K562 (cell line): ENCODE measurements at regions not wholly inside any gene's neighbourhood (a gene's known extent, or its start where the extent isn't known, plus 50 kb on each side); places are given as distances from the start of the nearest gene placed in this dataset.

Source experiments
- ATAC-seq: fragments of 200-7000 bp; cut with Tn5 transposase; 3 replicates; pipeline ENCODE4 v1.9.1; 2020; ENCODE audit warnings: moderate library complexity
- BruUV-seq: library from RNA; stranded (reverse); fragments of 400-500 nt; replicated peaks from 2 replicates; lab custom pipeline; 2021; lab: Mats Ljungman, UMichigan
- CTCF ChIA-PET: fragments of 300-600 bp; formaldehyde crosslinking; extraction: SDS; loops from one replicate; lab custom pipeline; 2021; ENCODE audit warnings: low intra/inter-chr PET ratio; lab: Yijun Ruan, JAX
- POLR2A ChIA-PET: fragments of 300-600, 350-650 bp; sonication (Branson Sonifier 250); formaldehyde crosslinking; extraction: SDS; loops from one replicate; lab custom pipeline; 2021; ENCODE audit warnings: antibody characterized with exemption, inconsistent platforms; lab: Yijun Ruan, JAX
- DNase-seq, 4 experiments: peaks; one replicate each; pipeline versions ENCODE4 v3.0.0 to v3.0.0-alpha.2; 2011 to 2018; ENCODE audit warnings: low spot score in 3 of 4, mixed read lengths in 3 of 4; ENCODE audit errors: extremely low read depth in 1 of 4
- FAIRE-seq: peaks from 2 replicates; lab custom pipeline; 2011; peaks lifted over from hg19 to GRCh38; lab: Jason Lieb, UNC
- H2AFZ ChIP-seq: 2 replicates; pipeline ENCODE4 v1.6.0; 2011; ENCODE audit warnings: low read depth, low read length, control low read depth, inconsistent platforms
- H3K27ac ChIP-seq: fragments of 200-600 bp; 3 replicates; pipeline ENCODE4 v1.8.0; 2011; ENCODE audit warnings: low read depth, mild to moderate bottlenecking, control low read depth, inconsistent platforms, low read length, moderate library complexity, mixed read lengths; ENCODE audit errors: extremely low read depth
- H3K27me3 ChIP-seq, 2 experiments: fragments of 300-600 bp in 1 of 2; 2 replicates in 1 of 2; 3 replicates in 1 of 2; pipeline versions ENCODE4 v1.6.0 to v1.8.0; 2011; ENCODE audit warnings: inconsistent platforms in 2 of 2, low read length in 2 of 2, mild to moderate bottlenecking in 1 of 2, mixed read lengths in 1 of 2, moderate library complexity in 1 of 2; ENCODE audit not compliant: control insufficient read depth in 2 of 2, insufficient read depth in 2 of 2
- H3K36me3 ChIP-seq: fragments of 300-600 bp; 3 replicates; pipeline ENCODE4 v1.8.0; 2011; ENCODE audit warnings: mild to moderate bottlenecking, low read length, inconsistent platforms; ENCODE audit not compliant: control insufficient read depth, insufficient read depth
- H3K4me1 ChIP-seq, 2 experiments: fragments of 200-600 bp in 1 of 2; replicated peaks in 1 of 2; 2 replicates in 1 of 2; 3 replicates in 1 of 2; pipeline versions ENCODE4 v1.5.1 to v1.8.0; 2011; ENCODE audit warnings: inconsistent platforms in 2 of 2, low read length in 2 of 2, mild to moderate bottlenecking in 1 of 2, mixed read lengths in 1 of 2, moderate library complexity in 1 of 2; ENCODE audit not compliant: control insufficient read depth in 2 of 2, insufficient read depth in 2 of 2
- H3K4me2 ChIP-seq: 2 replicates; pipeline ENCODE4 v1.6.1; 2011; ENCODE audit warnings: low read length, control low read depth, inconsistent platforms, mixed read lengths; ENCODE audit not compliant: insufficient read depth
- H3K4me3 ChIP-seq: fragments of 200-600 bp; sonication (generic), shearing (Covaris generic); 2 replicates; pipeline ENCODE4 v1.5.1; 2016; ENCODE audit warnings: control low read depth, inconsistent platforms
- H3K79me2 ChIP-seq: fragments of 200-600 bp; 3 replicates; pipeline ENCODE4 v1.8.0; 2011; ENCODE audit warnings: low read length, inconsistent platforms; ENCODE audit not compliant: control insufficient read depth, insufficient read depth
- H3K9ac ChIP-seq, 2 experiments: 2 replicates each; pipeline versions ENCODE4 v1.6.0 to v1.6.1; 2011; ENCODE audit warnings: low read depth in 2 of 2, low read length in 2 of 2, control low read depth in 1 of 2, inconsistent platforms in 1 of 2, mild to moderate bottlenecking in 1 of 2, mixed read lengths in 1 of 2; ENCODE audit not compliant: insufficient read depth in 1 of 2
- H3K9me1 ChIP-seq: one replicate; pipeline ENCODE4 v1.6.0; 2011; ENCODE audit warnings: inconsistent platforms, mild to moderate bottlenecking, low read length, moderate library complexity; ENCODE audit not compliant: control insufficient read depth, insufficient read depth
- H3K9me3 ChIP-seq: replicated peaks from 2 replicates; pipeline ENCODE4 v1.5.1; 2011; ENCODE audit warnings: low read depth, low read length, inconsistent platforms; ENCODE audit not compliant: control insufficient read depth, insufficient read depth
- H4K20me1 ChIP-seq: replicated peaks from 2 replicates; pipeline ENCODE4 v1.6.1; 2011; ENCODE audit warnings: low read length, inconsistent platforms, mixed read lengths; ENCODE audit not compliant: control insufficient read depth, insufficient read depth
- BHLHE40 ChIP-seq: IDR thresholded peaks from 2 replicates; pipeline ENCODE4 v1.6.1; 2011; ENCODE audit warnings: low read length, improper control_type of control experiment
- FOXJ3 ChIP-seq: sonication (generic); formaldehyde crosslinking; IDR thresholded peaks from 2 replicates; pipeline ENCODE4 v1.4.0; 2020; ENCODE audit warnings: mild to moderate bottlenecking, missing genetic modification reagents
- ILF3 ChIP-seq: fragments of 450-650 bp; IDR thresholded peaks from 2 replicates; pipeline ENCODE4 v1.6.1; 2018; ENCODE audit warnings: antibody characterized with exemption, mild to moderate bottlenecking, moderate library complexity, borderline replicate concordance
- MAFF ChIP-seq: IDR thresholded peaks from 2 replicates; pipeline ENCODE4 v1.6.1; 2012; ENCODE audit warnings: low read length, improper control_type of control experiment
- NONO ChIP-seq, 2 experiments: fragments of 200-400 bp in 1 of 2; fragments of 450-650 bp in 1 of 2; formaldehyde crosslinking in 1 of 2; IDR thresholded peaks; 2 replicates each; pipeline ENCODE4 v1.6.1; 2017; ENCODE audit warnings: low read depth in 2 of 2, mild to moderate bottlenecking in 2 of 2, moderate library complexity in 2 of 2, low read length in 1 of 2
- PPARD ChIP-seq: fragments of 250-450 bp; sonication (Bioruptor Pico); IDR thresholded peaks from 2 replicates; pipeline ENCODE4 v1.8.0; 2022; ENCODE audit warnings: inconsistent platforms, mild to moderate bottlenecking, moderate library complexity
- SMAD3 ChIP-seq: fragments of 450-650 bp; formaldehyde crosslinking; conservative IDR thresholded peaks from 2 replicates; pipeline ENCODE4 v1.4.0; 2020; ENCODE audit warnings: mild to moderate bottlenecking
- SREBF1 ChIP-seq: fragments of 150-350 bp; IDR thresholded peaks from 2 replicates; pipeline ENCODE4 v1.6.1; 2014; ENCODE audit warnings: antibody characterized with exemption, low read depth, low read length, borderline replicate concordance
- SRSF9 ChIP-seq: fragments of 200-400 bp; formaldehyde crosslinking; IDR thresholded peaks from 2 replicates; pipeline ENCODE4 v1.6.1; 2017; ENCODE audit warnings: low read depth, low read length, borderline replicate concordance
- TBP ChIP-seq: optimal IDR thresholded peaks from 2 replicates; pipeline ENCODE3; 2011; ENCODE audit warnings: low read depth, low read length, improper control_type of control experiment
- TFAM ChIP-seq: fragments of 250-450 bp; sonication (Bioruptor Pico); conservative IDR thresholded peaks from 2 replicates; pipeline ENCODE4 v1.5.0; 2021; ENCODE audit warnings: mild to moderate bottlenecking, moderate library complexity
- ZNF316 ChIP-seq: fragments of 450-650 bp; IDR thresholded peaks from 2 replicates; pipeline ENCODE4 v1.6.1; 2016
- ZNF354B ChIP-seq: fragments of 250-450 bp; sonication (Bioruptor Pico); IDR thresholded peaks from 2 replicates; pipeline ENCODE4 v1.4.0; 2020
- ZNF431 ChIP-seq: sonication (generic); formaldehyde crosslinking; IDR thresholded peaks from 2 replicates; pipeline ENCODE4 v1.8.0; 2022; ENCODE audit warnings: mild to moderate bottlenecking, missing genetic modification reagents
- ZNF717 ChIP-seq: fragments of 250-450 bp; sonication (Bioruptor Pico); IDR thresholded peaks from 2 replicates; pipeline ENCODE4 v1.5.0; 2021
- WGBS: fragments of 100-300 bp; shearing (Covaris generic); methylation state at CpG from one replicate; pipeline ENCODE4 v1.1.6; 2016; ENCODE audit warnings: low coverage, mixed read lengths; ENCODE audit not compliant: insufficient coverage; ENCODE audit errors: missing lambda C conversion rate; 5-methylcytosine and 5-hydroxymethylcytosine counted together
- in situ Hi-C: fragments of 300-500 bp; cut with MboI; formaldehyde crosslinking; loops from 4 replicates; pipeline ENCODE4 v1.15.0; 2018; ENCODE audit warnings: inconsistent platforms, mixed read lengths
- intact Hi-C: fragments of 100-400 bp; cut with micrococcal nuclease; formaldehyde crosslinking; loops from 2 replicates; pipeline ENCODE4 v1.14.2; 2022
- TF ChIP-seq, protein P1 (sequence below): IDR thresholded peaks from 2 replicates; pipeline ENCODE4 v1.6.1; 2011; ENCODE audit warnings: borderline replicate concordance, low read depth, mild to moderate bottlenecking, moderate library complexity, low read length; ENCODE audit not compliant: insufficient read depth, poor library complexity, severe bottlenecking
- TF ChIP-seq, protein P2 (sequence below), 2 experiments: fragments of 450-650 bp; IDR thresholded peaks; 2 replicates each; pipeline ENCODE4 v1.6.1; 2016
- TF ChIP-seq, protein P3 (sequence below): fragments of 450-650 bp; IDR thresholded peaks from 2 replicates; pipeline ENCODE4 v1.6.1; 2017; ENCODE audit warnings: antibody characterized with exemption

DNA sequence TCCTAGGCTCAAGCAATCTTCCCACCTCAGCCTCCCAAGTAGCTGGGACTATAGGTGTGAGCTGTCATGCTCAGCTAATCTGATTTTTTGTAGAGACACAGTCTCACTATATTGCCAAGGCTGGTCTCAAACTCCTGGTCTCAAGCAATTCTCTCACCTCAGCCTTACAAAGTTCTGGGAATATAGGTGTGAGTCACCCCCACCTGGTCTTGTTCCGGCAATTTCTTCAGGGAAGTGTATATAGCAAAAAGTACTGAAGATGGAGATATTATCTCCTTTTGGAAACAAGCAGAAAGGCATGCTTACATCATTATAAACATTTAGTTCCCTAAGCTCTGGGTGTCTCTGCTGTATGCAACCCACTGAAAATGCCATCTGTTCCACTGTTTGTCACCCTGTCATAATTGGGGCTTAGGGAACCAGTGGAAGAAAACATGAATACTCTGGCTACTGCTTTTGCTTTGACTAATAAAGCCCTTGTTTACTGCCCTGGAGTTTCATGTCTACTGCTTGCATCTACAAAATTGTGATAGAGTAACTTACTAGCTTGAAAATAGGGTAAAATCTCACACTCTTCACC, 940.2 kb downstream of the GALC start:
- intact Hi-C loops (no loop called here), in situ Hi-C loops (no loop called here)
- ChIA-PET POLR2A (no interaction called here), CTCF (no interaction called here)
- no peaks in the 10 kb centered on the region for H3K9me1 ChIP-seq
- DNase-seq (no peak), FAIRE-seq (no peak), ATAC-seq (no peak)
- H3K9me3 ChIP-seq = no peaks in the 10 kb centered on the region
- no peaks in the 10 kb centered on the region for H3K36me3 ChIP-seq
- no peaks in the 10 kb centered on the region for H3K4me1 ChIP-seq
- no TSS peak for BruUV-seq
- no peak overlapping the region for H3K4me2 ChIP-seq
- H3K27ac ChIP-seq = no peak overlapping the region
- no peak overlapping the region for H2AFZ ChIP-seq
- TF ChIP-seq, protein P1, sequence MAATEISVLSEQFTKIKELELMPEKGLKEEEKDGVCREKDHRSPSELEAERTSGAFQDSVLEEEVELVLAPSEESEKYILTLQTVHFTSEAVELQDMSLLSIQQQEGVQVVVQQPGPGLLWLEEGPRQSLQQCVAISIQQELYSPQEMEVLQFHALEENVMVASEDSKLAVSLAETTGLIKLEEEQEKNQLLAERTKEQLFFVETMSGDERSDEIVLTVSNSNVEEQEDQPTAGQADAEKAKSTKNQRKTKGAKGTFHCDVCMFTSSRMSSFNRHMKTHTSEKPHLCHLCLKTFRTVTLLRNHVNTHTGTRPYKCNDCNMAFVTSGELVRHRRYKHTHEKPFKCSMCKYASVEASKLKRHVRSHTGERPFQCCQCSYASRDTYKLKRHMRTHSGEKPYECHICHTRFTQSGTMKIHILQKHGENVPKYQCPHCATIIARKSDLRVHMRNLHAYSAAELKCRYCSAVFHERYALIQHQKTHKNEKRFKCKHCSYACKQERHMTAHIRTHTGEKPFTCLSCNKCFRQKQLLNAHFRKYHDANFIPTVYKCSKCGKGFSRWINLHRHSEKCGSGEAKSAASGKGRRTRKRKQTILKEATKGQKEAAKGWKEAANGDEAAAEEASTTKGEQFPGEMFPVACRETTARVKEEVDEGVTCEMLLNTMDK = no peak
- no peak for TF ChIP-seq ZNF316
- TF ChIP-seq SMAD3 = no peak
- no peak for TF ChIP-seq ZNF717 (CRISPR knock-in tag)
- no peak for TF ChIP-seq TBP
- no peak for TF ChIP-seq NONO (IDR thresholded peaks at IDR 0.05; ENCODE audit: low read depth in 2 of 2, low read length in 1 of 2)
- TF ChIP-seq SREBF1 = no peak
- no peak for TF ChIP-seq PPARD (CRISPR knock-in tag)
- TF ChIP-seq ZNF354B (CRISPR knock-in tag) = no peak
- no peak for TF ChIP-seq TFAM (CRISPR knock-in tag)
- no peak for TF ChIP-seq BHLHE40
- TF ChIP-seq MAFF = no peak
- no peak for TF ChIP-seq FOXJ3 (CRISPR knock-in tag)
- TF ChIP-seq ILF3 = no peak
- TF ChIP-seq, protein P2, sequence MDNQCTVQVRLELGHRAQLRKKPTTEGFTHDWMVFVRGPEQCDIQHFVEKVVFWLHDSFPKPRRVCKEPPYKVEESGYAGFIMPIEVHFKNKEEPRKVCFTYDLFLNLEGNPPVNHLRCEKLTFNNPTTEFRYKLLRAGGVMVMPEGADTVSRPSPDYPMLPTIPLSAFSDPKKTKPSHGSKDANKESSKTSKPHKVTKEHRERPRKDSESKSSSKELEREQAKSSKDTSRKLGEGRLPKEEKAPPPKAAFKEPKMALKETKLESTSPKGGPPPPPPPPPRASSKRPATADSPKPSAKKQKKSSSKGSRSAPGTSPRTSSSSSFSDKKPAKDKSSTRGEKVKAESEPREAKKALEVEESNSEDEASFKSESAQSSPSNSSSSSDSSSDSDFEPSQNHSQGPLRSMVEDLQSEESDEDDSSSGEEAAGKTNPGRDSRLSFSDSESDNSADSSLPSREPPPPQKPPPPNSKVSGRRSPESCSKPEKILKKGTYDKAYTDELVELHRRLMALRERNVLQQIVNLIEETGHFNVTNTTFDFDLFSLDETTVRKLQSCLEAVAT (IDR thresholded peaks at IDR 0.05) = no peak
- no peak for TF ChIP-seq ZNF431 (CRISPR knock-in tag)
- TF ChIP-seq, protein P3, sequence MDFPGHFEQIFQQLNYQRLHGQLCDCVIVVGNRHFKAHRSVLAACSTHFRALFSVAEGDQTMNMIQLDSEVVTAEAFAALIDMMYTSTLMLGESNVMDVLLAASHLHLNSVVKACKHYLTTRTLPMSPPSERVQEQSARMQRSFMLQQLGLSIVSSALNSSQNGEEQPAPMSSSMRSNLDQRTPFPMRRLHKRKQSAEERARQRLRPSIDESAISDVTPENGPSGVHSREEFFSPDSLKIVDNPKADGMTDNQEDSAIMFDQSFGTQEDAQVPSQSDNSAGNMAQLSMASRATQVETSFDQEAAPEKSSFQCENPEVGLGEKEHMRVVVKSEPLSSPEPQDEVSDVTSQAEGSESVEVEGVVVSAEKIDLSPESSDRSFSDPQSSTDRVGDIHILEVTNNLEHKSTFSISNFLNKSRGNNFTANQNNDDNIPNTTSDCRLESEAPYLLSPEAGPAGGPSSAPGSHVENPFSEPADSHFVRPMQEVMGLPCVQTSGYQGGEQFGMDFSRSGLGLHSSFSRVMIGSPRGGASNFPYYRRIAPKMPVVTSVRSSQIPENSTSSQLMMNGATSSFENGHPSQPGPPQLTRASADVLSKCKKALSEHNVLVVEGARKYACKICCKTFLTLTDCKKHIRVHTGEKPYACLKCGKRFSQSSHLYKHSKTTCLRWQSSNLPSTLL = no peak
- TF ChIP-seq SRSF9 = no peak
- H3K79me2 ChIP-seq = no peaks in the 10 kb centered on the region
- no peak overlapping the region for H3K4me3 ChIP-seq
- no peak overlapping the region for H3K9ac ChIP-seq
- WGBS = 0% methylated on average over 1 of the region's 1 CpG
- H3K27me3 ChIP-seq = no peaks in the 10 kb centered on the region
- H4K20me1 ChIP-seq = no peaks in the 10 kb centered on the region
